ENCODE measurements at regions not wholly inside any gene's neighbourhood (a gene's known extent, or its start where the extent isn't known, plus 50 kb on each side); places are given as distances from the start of the nearest gene placed in this dataset.

DNA sequence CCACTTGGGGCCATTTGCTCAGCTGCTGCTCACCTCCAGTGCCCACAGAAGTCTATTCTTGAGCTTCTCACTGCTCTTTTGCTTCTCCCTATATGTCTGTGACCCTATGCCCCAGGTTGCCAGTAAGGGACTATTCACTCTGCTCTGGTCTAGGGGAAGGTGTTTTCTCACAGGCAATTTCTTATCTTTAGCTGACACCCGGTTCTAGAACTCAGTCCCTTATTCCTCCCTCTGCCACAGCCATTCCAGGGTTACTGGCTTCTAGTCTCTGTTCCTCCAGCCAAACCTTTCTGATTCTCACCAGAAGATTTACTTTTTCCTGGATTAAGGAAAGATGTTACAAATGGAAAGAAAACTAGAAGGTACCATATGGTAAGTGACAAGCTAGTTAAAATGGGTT lies 574.0 kb downstream of the NTRK3 start:
- TF ChIP-seq GATA2 (IDR thresholded peaks at IDR 0.05; ENCODE audit: low read depth, low read length) (no peak), GATA3 (IDR thresholded peaks at IDR 0.05; ENCODE audit: low read depth, low read length) (no peak)

Data from SH-SY5Y (cell line).